GM21737 (cell line): ENCODE measurements at regions not wholly inside any gene's neighbourhood (a gene's known extent, or its start where the extent isn't known, plus 50 kb on each side); places are given as distances from the start of the nearest gene placed in this dataset.

ENCODE experiments used
- ATAC-seq: cut with Tn5 transposase; IDR thresholded peaks from one replicate; pipeline ENCODE4 v1.9.1; 2021; ENCODE audit warnings: mild to moderate bottlenecking, moderate library complexity; ENCODE audit not compliant: unreplicated experiment

DNA sequence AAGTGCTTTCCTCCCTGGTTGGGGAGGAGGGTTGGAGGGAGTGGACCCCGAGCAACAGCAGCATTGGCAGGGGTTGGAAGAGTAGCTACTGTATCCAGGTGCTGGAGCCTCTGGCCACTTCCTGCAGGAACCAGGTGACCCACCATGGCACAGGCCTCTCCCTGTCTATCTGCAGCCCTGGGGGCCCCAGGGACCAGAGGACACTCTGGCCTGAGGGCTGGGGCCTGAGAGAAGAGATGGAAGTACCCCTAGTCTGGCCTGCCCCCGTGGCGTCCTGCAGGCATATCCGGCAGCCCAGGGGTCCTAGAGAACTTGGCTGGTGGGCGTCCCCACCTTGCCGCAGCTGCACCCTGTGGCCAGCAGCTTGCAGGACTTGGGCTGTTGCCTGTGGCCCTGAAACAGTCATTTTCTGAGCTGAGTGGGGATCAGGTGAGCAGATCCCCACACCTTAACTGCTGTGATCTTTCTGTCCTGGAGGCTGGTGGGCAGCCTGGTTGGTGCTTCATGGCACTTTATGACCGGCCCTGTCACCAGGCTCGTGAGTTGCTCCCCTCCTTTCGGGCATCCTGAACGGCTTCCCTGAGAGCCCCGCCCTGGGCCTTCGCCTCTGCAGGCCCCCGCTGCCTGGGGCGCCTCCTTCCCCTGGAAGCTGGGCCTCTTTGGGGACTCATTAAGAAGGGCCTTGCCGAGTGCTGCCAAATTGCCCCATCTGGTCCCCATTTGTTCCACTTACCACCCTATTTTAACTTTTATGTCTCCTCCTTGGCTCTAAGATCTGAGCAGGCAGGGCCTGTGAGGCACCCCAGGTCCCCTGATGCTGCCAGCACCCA is 298.6 kb downstream of the SEC14L1 start:
- no peak for ATAC-seq

DNA sequence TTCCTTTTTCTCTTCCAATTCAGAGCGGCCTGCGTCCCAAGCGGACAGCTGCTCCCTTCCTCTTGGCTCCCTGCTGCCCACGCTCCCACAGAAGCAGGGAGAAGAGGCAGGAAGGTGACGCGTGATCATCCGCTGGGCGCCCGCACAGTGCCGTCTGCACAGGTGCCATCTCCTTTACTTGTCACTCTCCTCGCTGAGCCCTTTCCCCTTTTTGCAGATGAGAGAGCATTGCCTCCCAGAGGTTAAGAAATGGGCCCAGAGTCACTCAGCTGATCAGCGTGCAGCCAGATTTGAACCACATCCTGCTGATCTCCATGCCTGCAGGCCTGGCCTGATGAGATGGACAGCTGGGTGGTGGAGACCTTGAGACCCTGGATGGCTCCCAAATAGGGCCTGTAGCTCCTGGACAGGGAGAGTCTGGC is 299.8 kb downstream of the SEC14L1 start:
- no peak for ATAC-seq

- ATAC-seq: peak; percentile 45
Measured at GRCh38 chr17:77441130-77441920, 300.6 kb downstream of the SEC14L1 start.

GRCh38 chr17:77441940-77442339 is 301.2 kb downstream of the SEC14L1 start:
- no peak for ATAC-seq

- no peak for ATAC-seq
Measured at GRCh38 chr17:77442976-77443747, 302.4 kb downstream of the SEC14L1 start.

DNA sequence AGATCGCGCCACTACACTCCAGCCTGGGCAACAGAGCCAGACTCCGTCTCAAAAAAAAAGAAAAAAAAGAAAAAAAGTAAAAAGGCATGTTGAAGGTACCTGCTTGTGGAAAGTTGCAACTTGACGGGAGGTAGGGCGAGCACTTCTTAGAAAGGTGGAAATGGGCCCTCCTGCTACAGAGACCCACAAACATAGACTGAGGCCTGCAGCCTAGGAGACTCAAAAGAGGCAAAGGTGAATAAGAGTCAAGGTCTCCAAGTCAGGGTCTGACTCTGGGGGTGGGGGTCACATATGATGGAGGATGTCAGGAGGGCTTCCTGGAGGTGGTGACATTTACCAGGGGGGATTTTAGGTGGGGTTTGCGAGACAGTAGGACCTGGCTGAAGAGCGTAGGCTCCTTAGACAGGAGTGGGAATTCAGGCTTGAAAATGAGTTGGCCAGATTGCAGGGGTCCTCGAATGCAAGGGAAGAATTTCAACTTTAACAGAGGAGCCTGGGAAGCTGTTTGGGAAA is 303.0 kb downstream of the SEC14L1 start:
- ATAC-seq: no peak

GRCh38 chr17:77444628-77444983 is 303.8 kb downstream of the SEC14L1 start:
- ATAC-seq: no peak

GRCh38 chr17:77444984-77445759 is 304.4 kb downstream of the SEC14L1 start:
- peak; percentile 23 for ATAC-seq

GRCh38 chr17:77445760-77446532 is 305.2 kb downstream of the SEC14L1 start:
- ATAC-seq: no peak

- ATAC-seq: no peak
Measured at GRCh38 chr17:77446940-77447634, 306.3 kb downstream of the SEC14L1 start.

DNA sequence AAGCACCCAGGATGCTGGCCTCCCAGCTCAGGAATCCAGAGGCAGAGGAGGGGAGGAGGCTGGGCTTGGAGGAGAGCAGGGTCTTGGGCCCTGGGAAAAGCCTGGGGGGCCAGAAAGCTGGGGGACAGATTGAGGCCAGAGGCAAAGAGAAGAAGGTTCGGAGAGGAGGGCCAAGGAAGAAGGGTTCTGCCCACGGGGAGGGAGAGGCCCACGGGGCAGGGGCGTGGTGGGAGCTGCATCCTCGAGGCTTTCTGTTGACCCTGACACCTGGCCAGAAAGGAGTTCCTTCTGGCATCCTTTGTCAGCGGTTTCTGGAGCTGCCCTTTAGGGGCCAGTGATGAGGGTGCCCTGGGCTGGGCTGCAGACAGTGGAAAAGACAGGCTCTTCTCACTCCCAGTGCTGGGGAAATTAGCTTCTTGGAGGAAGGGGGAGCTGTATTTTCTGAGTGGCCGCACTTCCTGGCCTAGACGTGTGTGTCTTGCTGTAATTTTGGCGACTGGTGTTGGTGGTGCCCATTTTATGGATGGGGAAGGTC is 308.7 kb downstream of the SEC14L1 start:
- ATAC-seq: no peak

- ATAC-seq: no peak
Measured at GRCh38 chr17:77449908-77450741, 309.4 kb downstream of the SEC14L1 start.

- ATAC-seq: no peak
Measured at GRCh38 chr17:77450742-77451244, 310.0 kb downstream of the SEC14L1 start.

GRCh38 chr17:77451245-77451893 is 310.6 kb downstream of the SEC14L1 start:
- ATAC-seq: no peak

GRCh38 chr17:77451894-77452852 is 311.4 kb downstream of the SEC14L1 start:
- no peak for ATAC-seq

DNA sequence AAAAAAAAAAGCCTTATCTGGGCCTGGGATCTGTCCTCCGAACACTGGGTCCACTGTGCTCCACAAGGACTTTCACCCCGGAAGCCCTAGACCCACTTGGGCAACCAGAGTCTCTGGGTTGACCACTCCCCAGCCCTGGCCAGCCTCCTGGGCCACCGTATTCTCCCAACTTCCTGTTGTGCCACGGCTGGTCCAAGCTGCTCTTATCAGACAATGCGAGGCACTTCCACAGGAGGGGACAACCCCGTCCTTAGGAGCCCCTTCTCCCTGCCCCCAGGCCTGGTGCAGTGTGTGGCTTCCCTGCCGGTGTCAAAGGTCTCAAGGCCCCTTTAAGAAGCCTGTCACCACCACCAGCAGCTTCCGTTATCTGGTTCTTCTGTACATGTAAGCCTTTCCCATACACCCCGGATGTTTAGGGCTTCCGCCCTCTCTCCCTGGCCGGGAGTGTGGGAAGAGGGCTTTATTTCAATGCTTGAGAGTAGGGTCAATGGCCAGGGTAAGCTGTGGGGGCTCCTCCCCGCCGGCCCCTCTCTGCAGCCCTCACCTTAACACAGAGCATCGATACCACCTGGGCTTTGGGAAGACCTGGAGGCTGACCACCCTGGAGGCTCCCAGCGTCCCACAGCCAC is 313.0 kb downstream of the SEC14L1 start:
- ATAC-seq: no peak
